ACC112 (cell line): ENCODE measurements at regions not wholly inside any gene's neighbourhood (a gene's known extent, or its start where the extent isn't known, plus 50 kb on each side); places are given as distances from the start of the nearest gene placed in this dataset.
"Not testable (repeated sequence)": the region's sequence is repeated elsewhere in the genome, so short reads cannot be mapped to it uniquely, and the experiment has no call there.

Experiments used
- H2AFZ ChIP-seq: fragments of 200-600 bp; sonication (generic); one replicate; pipeline ENCODE4 v1.6.0; 2017; ENCODE audit warnings: antibody characterized with exemption, low read length; ENCODE audit not compliant: unreplicated experiment
- H3K27ac ChIP-seq: fragments of 200-600 bp; sonication (generic); 2 replicates; pipeline ENCODE4 v1.5.1; 2014; ENCODE audit warnings: low read depth, mild to moderate bottlenecking, antibody characterized with exemption, low read length, moderate library complexity
- H3K27me3 ChIP-seq: fragments of 200-600 bp; sonication (generic); 2 replicates; pipeline ENCODE4 v1.6.1; 2014; ENCODE audit warnings: mild to moderate bottlenecking, antibody characterized with exemption, low read length, moderate library complexity, mixed read lengths; ENCODE audit not compliant: insufficient read depth
- H3K36me3 ChIP-seq: fragments of 200-600 bp; sonication (generic); 2 replicates; pipeline ENCODE4 v1.6.1; 2016; ENCODE audit warnings: mild to moderate bottlenecking, antibody characterized with exemption, low read length, moderate library complexity, mixed read lengths; ENCODE audit not compliant: insufficient read depth
- H3K4me1 ChIP-seq: fragments of 200-600 bp; sonication (generic); one replicate; pipeline ENCODE4 v1.6.1; 2016; ENCODE audit warnings: low read length, mixed read lengths; ENCODE audit not compliant: insufficient read depth, unreplicated experiment, control insufficient read depth
- H3K4me3 ChIP-seq: fragments of 200-600 bp; sonication (generic); 2 replicates; pipeline ENCODE4 v1.5.1; 2014; ENCODE audit warnings: mild to moderate bottlenecking, low read depth, low read length
- H3K79me2 ChIP-seq: fragments of 200-600 bp; sonication (generic); one replicate; pipeline ENCODE4 v1.6.0; 2016; ENCODE audit warnings: low read length; ENCODE audit not compliant: control insufficient read depth, unreplicated experiment, insufficient read depth

DNA sequence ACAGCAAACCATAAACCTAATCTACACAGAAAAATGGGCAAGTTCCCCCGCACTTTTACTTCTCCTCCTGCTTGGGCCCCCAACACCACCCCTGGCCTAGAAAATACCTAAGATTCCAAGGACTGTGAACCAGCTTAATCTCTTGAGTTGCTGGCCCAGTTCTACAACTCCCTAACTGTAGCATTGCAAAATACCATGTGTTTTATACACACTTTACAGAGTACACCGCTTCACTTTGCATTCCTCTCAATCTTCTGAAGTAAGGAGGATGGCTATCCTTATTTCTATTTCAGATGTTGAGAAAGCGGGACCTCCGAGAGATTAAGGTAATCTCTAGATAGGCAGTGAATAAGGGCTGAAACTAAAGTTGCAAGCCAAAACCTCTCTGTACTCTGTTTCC is 408.3 kb upstream of the NR5A2 start:
- H3K36me3 ChIP-seq: no peaks in the 10 kb centered on the region

DNA sequence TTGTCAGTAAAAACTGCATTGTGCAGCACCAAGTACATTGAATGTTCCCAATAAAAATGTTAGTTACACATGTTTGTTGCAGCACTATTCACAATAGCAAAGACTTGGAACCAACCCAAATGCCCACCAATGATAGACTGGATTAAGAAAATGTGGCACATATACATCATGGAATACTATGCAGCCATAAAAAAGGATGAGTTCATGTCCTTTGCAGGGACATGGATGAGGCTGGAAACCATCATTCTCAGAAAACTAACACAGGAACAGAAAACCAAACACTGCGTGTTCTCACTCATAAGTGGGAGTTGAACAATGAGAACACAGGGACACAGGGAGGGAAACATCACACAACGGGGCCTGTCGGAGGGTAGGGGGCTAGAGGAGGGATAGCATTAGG is 401.3 kb upstream of the NR5A2 start:
- H3K27me3 ChIP-seq: peaks cover 12% of the 10 kb centered on the region
- not testable (repeated sequence) for H3K4me1 ChIP-seq, H2AFZ ChIP-seq, H3K36me3 ChIP-seq, H3K4me3 ChIP-seq, H3K79me2 ChIP-seq, H3K27ac ChIP-seq

More for the DNA sequence above, 408.3 kb upstream of the NR5A2 start:
- H3K27me3 ChIP-seq: peaks cover 6% of the 10 kb centered on the region; the same call in 1 of the 2 replicates
- no peak overlapping the region for H3K4me3 ChIP-seq
- H3K79me2 ChIP-seq: no peaks in the 10 kb centered on the region
- no peak overlapping the region for H3K27ac ChIP-seq
- H2AFZ ChIP-seq: no peak overlapping the region
- no peaks in the 10 kb centered on the region for H3K4me1 ChIP-seq

DNA sequence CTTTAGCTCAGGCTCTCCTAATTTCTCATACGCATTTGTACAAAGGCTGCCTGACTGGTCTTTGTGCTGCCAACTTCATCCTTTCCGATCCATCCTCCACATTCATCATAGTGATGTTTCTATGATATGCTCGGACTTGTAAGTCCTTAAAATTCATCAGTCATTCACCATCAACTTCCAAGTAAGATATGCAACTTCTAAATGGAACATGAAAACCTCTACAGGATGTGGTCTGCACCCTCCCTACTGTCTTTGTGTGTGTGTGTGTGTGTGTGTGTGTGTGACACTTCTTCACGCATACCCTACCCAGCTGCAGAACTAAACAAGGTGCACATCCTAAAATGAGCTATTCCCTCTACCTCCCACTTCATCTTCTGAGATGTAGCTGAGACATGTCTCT is 397.9 kb upstream of the NR5A2 start:
- Histone ChIP-seq H3K27ac (no peak overlapping the region), H3K36me3 (no peaks in the 10 kb centered on the region), H3K79me2 (no peaks in the 10 kb centered on the region), H2AFZ (no peak overlapping the region), H3K4me3 (no peak overlapping the region), H3K27me3 (peaks cover 34% of the 10 kb centered on the region), H3K4me1 (no peaks in the 10 kb centered on the region)

DNA sequence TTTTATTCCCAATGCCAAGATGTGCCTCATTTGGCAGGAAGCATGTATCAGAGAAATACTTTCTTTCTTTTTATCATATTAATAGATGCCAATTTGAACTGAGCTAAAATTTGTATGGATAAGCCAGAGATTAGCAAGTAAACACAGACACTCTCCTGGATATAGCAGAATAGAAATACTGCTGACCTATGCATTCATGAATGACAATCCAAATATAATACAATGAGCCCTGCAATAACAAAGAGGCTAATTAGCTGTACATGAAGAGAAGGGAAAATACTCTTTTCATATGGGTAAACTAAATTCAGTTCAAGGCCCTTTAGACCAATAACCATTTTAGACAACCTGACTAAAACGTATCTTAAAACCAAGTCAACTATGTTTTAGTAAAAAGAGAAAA is 388.1 kb upstream of the NR5A2 start:
- Histone ChIP-seq H3K27me3 (0 out of 2 replicates have a peak, but pooled peaks cover 4% of the 10 kb centered on the region), H3K36me3 (no peaks in the 10 kb centered on the region), H3K4me1 (no peaks in the 10 kb centered on the region), H3K79me2 (no peaks in the 10 kb centered on the region), H2AFZ (no peak overlapping the region), H3K27ac (no peak overlapping the region), H3K4me3 (no peak overlapping the region)

DNA sequence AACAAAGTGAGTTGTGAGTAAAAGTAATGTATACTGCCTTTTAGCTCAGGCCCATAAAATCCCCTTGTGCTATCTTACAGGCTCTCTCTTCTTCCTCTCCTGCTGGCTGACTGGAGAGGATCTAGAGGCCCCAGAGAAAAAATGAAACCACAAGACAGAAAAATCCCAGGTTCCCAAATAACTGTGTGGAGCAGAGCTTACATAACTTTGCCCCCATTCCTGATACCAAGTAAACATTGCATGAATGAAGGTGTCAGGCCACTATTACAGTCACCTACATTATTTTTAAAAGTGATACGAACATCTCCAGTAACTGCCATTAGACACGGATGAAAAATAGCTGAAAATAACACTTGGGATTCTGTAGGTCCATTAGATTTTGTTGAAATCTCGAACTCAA is 386.0 kb upstream of the NR5A2 start:
- Histone ChIP-seq H3K79me2 (no peaks in the 10 kb centered on the region), H3K4me3 (no peak overlapping the region), H3K36me3 (no peaks in the 10 kb centered on the region), H2AFZ (no peak overlapping the region), H3K4me1 (no peaks in the 10 kb centered on the region), H3K27me3 (0 out of 2 replicates have a peak, but pooled peaks cover 5% of the 10 kb centered on the region), H3K27ac (no peak overlapping the region)

DNA sequence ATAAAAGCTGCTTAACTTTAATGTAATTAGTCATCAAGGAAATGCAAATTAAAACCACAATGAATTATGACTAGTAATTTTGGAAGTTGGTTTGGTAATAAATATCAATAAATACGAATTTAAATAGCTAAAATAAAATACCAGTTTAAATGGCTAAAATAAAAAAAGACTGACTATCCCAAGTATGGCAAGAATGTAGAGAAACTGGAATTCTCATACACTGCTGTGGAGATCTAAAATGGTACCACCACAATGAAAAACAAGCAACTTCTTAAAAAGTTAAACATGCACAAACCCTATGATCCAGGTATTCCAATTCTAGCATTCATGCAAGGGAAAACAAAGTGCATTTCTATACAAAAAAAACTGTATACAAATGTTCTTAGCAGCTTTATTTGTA is 382.6 kb upstream of the NR5A2 start:
- Histone ChIP-seq H3K79me2 (no peaks in the 10 kb centered on the region), H3K4me3 (no peak overlapping the region), H3K4me1 (no peaks in the 10 kb centered on the region), H3K27me3 (peaks cover 5% of the 10 kb centered on the region; the same call in 1 of the 2 replicates), H2AFZ (no peak overlapping the region), H3K27ac (no peak overlapping the region), H3K36me3 (no peaks in the 10 kb centered on the region)

DNA sequence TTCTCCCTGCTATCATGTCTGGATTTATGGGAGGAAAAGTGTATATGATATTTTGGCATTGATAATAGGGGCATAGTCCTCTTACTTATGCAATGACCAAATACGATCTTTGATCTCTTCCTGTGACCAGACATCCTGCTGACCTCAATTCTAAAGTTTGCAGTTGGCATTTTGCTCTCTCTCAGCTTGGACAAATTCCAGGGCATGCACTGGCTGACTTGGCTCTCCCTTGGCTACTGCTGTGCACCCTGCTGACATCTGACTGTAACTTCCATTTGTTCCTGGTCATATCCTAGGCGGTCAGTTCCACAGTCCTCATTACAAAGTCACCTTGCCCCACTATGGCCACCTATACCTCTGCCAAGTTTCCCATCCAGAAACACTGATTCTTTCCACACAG is 380.7 kb upstream of the NR5A2 start:
- Histone ChIP-seq H3K27ac (no peak overlapping the region), H2AFZ (no peak overlapping the region), H3K36me3 (no peaks in the 10 kb centered on the region), H3K4me1 (no peaks in the 10 kb centered on the region), H3K27me3 (peaks cover 5% of the 10 kb centered on the region; the same call in 1 of the 2 replicates), H3K4me3 (no peak overlapping the region), H3K79me2 (no peaks in the 10 kb centered on the region)

DNA sequence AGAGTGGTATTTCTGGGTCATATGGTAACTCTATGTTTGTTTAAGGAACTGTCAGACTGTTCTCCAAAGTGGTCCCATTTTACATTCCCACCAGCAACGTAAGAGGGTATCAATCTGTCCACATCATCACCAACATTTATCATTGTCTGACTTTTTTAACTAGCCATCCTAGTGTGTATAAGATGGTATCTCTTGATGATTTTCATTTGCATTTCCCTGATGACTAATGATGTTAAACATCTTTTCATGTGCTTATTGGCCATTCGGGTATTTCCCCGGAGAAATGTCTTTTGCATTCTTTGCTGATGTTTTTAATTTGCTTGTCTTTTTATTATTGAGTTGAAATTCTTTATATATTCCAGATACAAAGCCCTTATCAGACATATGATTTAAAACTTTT is 370.1 kb upstream of the NR5A2 start:
- no peaks in the 10 kb centered on the region for H3K79me2 ChIP-seq

DNA sequence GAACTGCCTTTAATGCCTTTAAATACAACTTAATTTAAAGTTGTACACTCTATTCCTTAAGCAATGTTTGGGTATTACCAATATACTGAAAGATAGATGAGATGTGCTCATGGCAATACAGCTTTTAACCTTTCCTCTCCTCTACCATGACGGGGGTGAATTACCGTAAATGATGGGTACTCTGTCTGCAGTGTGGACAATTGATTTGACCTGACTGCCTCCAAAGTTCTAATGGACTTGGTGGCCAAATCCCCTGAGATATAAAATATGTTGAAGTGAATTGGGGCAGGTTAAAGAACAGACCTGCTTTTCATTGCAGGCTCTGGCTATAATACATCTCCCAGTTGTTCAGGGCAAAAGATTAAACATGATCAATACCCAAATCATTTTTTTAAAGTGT is 367.4 kb upstream of the NR5A2 start:
- no peaks in the 10 kb centered on the region for H3K36me3 ChIP-seq
- no peak overlapping the region for H3K27ac ChIP-seq
- H3K27me3 ChIP-seq: peaks cover 28% of the 10 kb centered on the region

More for the DNA sequence above, 370.1 kb upstream of the NR5A2 start:
- H3K27me3 ChIP-seq: peaks cover 28% of the 10 kb centered on the region
- H3K36me3 ChIP-seq: no peaks in the 10 kb centered on the region
- H3K4me1 ChIP-seq: no peaks in the 10 kb centered on the region
- no peak overlapping the region for H3K4me3 ChIP-seq
- no peak overlapping the region for H2AFZ ChIP-seq
- H3K27ac ChIP-seq: no peak overlapping the region

DNA sequence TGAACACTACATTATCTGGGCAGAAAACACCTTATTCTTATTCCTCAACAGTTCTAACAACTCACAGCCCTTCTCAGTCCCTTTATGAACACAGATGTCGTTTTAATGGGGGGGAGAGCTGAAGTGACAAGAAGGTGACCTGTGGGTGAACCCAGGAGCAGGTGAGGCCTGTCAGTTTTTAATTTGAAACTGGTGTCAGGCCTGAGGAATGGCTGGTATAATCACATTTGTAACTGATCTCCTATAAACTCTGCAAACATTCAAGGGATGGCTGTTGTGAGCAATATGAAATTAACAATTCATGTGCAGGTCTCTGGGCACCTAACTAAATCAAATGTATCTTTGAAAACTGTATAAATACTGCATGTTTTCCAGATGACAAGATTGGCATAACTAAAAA is 362.1 kb upstream of the NR5A2 start:
- Histone ChIP-seq H2AFZ (no peak overlapping the region), H3K4me1 (no peaks in the 10 kb centered on the region), H3K36me3 (no peaks in the 10 kb centered on the region), H3K79me2 (no peaks in the 10 kb centered on the region), H3K4me3 (no peak overlapping the region), H3K27me3 (peaks cover 5% of the 10 kb centered on the region; the same call in 1 of the 2 replicates), H3K27ac (no peak overlapping the region)

More for the DNA sequence above, 367.4 kb upstream of the NR5A2 start:
- H3K79me2 ChIP-seq: no peaks in the 10 kb centered on the region
- H2AFZ ChIP-seq: no peak overlapping the region
- no peak overlapping the region for H3K4me3 ChIP-seq
- no peaks in the 10 kb centered on the region for H3K4me1 ChIP-seq

DNA sequence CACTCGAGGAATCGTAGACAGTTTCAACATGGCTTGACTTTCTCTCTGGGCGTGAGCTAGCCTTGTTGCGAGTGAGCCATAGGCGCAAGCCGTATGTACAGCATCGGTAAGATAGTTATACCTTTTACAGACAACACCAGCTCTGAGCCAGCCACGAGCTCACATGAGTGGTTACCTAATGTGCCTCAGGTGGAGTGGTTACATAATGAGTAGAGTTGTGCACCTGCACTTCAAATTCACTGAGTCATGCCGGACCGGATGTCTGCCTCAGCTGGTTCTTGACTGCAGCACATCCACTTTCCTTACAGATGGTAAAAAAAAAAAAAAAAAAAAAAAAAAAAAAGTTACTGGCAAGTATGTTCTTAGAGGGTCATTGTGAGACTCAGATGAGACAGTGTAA is 360.4 kb upstream of the NR5A2 start:
- Histone ChIP-seq H3K27ac (no peak overlapping the region), H3K4me1 (no peaks in the 10 kb centered on the region), H3K79me2 (no peaks in the 10 kb centered on the region), H3K4me3 (no peak overlapping the region), H3K27me3 (no peaks in the 10 kb centered on the region), H2AFZ (no peak overlapping the region), H3K36me3 (no peaks in the 10 kb centered on the region)
